ENCODE measurements at regions not wholly inside any gene's neighbourhood (a gene's known extent, or its start where the extent isn't known, plus 50 kb on each side); places are given as distances from the start of the nearest gene placed in this dataset.

DNA sequence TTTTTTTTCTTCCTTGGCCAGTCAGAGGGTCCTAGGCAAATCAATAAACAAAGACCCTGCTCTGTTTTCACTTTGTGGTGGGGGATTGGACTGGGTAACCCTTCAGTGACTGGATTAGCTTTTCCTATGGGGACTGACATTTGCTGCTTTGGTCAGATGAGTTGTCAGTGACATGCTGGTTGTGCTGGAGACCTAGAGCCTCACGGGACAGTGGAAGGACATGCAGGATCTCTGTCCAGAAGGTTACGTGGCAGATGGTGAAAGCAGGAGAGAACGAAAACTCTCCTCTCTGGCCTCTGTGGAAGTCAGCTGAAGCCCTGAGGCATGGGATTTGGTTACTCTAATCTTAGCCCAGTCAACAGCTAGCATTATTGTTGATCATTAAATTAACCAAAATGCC, 90.0 kb upstream of the BMPER start:
- TF ChIP-seq CTCF (IDR thresholded peaks at IDR 0.05) = no peak
- TF ChIP-seq POLR2A (IDR thresholded peaks at IDR 0.05) = no peak
